ENCODE measurements at regions not wholly inside any gene's neighbourhood (a gene's known extent, or its start where the extent isn't known, plus 50 kb on each side); places are given as distances from the start of the nearest gene placed in this dataset.
A peak's percentile ranks its signal among the peaks of the same experiment; 100 is the strongest.

- TF ChIP-seq CTCF (IDR thresholded peaks at IDR 0.05; ENCODE audit: low read depth, low read length) = no peak
- DNase-seq (ENCODE audit: low read depth in 2 of 2) = no peak
- H3K4me3 ChIP-seq (replicated peaks in 1 of 2; ENCODE audit: low read depth in 2 of 2, low read length in 2 of 2) = no peak overlapping the region
Observed at GRCh38 chr12:65624554-65625086, 199.7 kb upstream of the HMGA2 start.

DNA sequence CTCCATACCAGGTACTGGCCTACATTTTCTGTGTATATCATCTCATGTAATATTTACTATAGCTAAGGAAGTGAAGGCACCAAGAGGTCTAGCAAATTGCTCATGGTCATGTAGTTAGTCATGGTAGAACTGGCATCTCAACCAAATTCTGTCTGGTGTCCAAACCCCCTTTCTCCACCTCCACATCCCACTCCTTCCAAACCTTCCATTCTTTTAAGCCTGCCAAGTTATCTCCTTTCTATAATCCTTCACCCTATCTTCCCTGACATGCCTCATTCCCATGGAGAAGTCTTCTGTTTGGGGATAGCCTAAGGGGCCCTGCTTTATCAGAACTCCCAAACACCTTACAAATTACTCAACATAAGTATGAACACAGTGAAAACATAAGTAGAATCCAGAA, 196.2 kb upstream of the HMGA2 start:
- DNase-seq (ENCODE audit: low read depth in 2 of 2) = no peak
- no peak overlapping the region for H3K4me3 ChIP-seq (replicated peaks in 1 of 2; ENCODE audit: low read depth in 2 of 2, low read length in 2 of 2)
- TF ChIP-seq CTCF (IDR thresholded peaks at IDR 0.05; ENCODE audit: low read depth, low read length) = no peak

DNA sequence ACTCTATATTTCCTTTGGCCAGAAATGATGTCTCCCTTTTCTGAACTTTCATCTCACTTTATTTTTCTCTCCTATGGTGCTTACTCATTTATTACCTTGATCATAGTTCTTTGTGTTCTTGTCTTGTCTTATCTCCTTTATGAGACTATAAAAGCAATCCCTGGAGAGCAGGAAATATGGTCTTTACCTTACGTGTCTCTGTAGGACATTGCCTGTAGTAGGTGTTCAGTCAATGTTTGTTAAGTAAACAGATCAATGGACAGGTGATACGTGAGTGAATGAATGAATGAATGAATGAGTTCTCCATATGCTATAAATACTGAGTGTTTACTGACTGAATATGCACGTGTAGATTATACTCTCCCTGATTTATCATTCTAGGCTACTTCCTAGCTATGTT, 193.7 kb upstream of the HMGA2 start:
- no peak for DNase-seq (ENCODE audit: low read depth in 2 of 2)
- no peak for TF ChIP-seq CTCF (IDR thresholded peaks at IDR 0.05; ENCODE audit: low read depth, low read length)
- H3K4me3 ChIP-seq (replicated peaks in 1 of 2; ENCODE audit: low read depth in 2 of 2, low read length in 2 of 2) = no peak overlapping the region

DNA sequence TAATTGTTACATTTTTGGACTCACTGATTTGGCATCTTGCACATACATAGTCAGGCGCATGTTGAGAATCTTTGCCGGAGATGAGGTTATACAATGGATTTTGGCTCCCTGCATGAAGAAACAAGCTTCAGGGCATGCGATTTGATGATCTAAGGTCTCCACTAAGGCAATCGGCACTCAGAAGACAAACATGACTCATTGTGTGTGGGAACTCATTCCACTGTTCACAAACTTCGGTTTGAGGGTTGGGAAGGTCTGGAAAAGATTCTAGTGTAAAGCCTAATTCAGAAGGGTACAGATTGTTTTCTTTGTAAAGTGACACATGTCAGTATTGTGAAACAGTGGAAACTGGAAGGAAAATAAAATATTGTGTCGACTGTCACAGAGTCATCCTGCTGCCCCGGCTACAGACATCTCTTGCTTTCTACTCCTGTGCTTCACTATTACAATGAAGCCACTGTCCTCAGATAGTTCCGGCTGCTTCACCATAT, 192.6 kb upstream of the HMGA2 start:
- TF ChIP-seq CTCF (IDR thresholded peaks at IDR 0.05; ENCODE audit: low read depth, low read length) = no peak
- DNase-seq (ENCODE audit: low read depth in 2 of 2) = peak; percentile 94 to 100
- no peak overlapping the region for H3K4me3 ChIP-seq (replicated peaks in 1 of 2; ENCODE audit: low read depth in 2 of 2, low read length in 2 of 2)

DNA sequence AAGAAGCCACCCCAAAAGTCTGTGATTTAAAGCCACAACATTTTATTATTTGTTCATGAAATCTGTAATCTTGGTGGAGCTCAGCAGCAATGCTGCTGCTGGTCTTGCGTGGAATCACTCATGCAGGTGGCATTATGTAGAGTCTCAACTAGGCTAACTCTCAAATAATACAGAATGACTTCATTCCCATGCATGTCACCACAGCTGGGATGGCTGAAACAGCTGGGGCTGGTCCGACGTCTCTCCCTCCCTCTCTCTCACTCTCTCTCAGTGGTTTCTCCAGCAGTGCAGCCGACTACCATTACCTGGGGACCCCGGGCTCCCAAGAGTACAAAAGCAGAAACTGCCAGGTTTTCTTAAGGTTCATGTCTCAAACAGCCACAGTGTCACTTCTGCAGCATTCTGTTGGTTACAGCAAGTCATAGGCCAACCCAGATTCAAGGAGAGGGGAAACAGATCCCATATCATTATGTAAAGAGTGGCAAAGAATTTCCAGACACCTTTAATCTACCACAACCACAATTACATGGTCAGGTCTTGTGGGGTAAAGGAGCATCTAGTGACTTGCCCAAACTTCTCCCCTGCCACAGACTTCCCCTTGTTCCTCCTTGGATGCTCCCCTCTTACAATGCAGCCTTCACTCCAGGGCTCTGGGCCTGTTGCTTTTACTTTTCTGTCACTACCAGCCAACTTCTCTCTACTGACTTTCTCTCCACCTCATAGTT, 192.0 kb upstream of the HMGA2 start:
- TF ChIP-seq CTCF (IDR thresholded peaks at IDR 0.05; ENCODE audit: low read depth, low read length) = no peak
- DNase-seq (ENCODE audit: low read depth in 2 of 2) = peak in 1 of 2 donors; percentile 88
- no peak overlapping the region for H3K4me3 ChIP-seq (replicated peaks in 1 of 2; ENCODE audit: low read depth in 2 of 2, low read length in 2 of 2)

- TF ChIP-seq CTCF (IDR thresholded peaks at IDR 0.05; ENCODE audit: low read depth, low read length) = no peak
- no peak for DNase-seq (ENCODE audit: low read depth in 2 of 2)
- H3K4me3 ChIP-seq (replicated peaks in 1 of 2; ENCODE audit: low read depth in 2 of 2, low read length in 2 of 2) = no peak overlapping the region
Observed at GRCh38 chr12:65634061-65634460, 190.2 kb upstream of the HMGA2 start.
